Transverse colon (tissue), 4 donors: ENCODE measurements at regions not wholly inside any gene's neighbourhood (a gene's known extent, or its start where the extent isn't known, plus 50 kb on each side); places are given as distances from the start of the nearest gene placed in this dataset.
A peak's percentile ranks its signal among the peaks of the same experiment; 100 is the strongest.

Source experiments
- DNase-seq: peaks from one replicate; pipeline ENCODE4 v3.0.0-alpha.2; 2019
- H3K27ac ChIP-seq, 4 donors: fragments of 200-600 bp; sonication (generic); 2 replicates each; pipeline ENCODE4 v1.5.1; 2016 to 2018; ENCODE audit warnings: inconsistent platforms in 4 of 4
- H3K27me3 ChIP-seq: fragments of 200-600 bp; sonication (generic); 2 replicates; pipeline ENCODE4 v1.5.1; 2017; ENCODE audit warnings: inconsistent platforms
- H3K36me3 ChIP-seq, 4 donors: fragments of 200-600 bp; sonication (generic); 2 replicates each; pipeline ENCODE4 v1.5.1; 2017 to 2019; ENCODE audit warnings: inconsistent platforms in 4 of 4
- H3K4me1 ChIP-seq, 4 donors: fragments of 200-600 bp; sonication (generic); 2 replicates each; pipeline ENCODE4 v1.5.1; 2017 to 2020; ENCODE audit warnings: inconsistent platforms in 4 of 4
- H3K4me3 ChIP-seq, 4 donors: fragments of 200-600 bp; sonication (generic); 1 replicate in 1 of 4; 2 replicates in 3 of 4; pipeline versions ENCODE4 v1.5.1 to v1.6.1; 2017 to 2019; ENCODE audit warnings: inconsistent platforms in 4 of 4
- H3K9me3 ChIP-seq, 2 donors: fragments of 200-600 bp; sonication (generic); 2 replicates each; pipeline ENCODE4 v1.5.1; 2017 to 2019; ENCODE audit warnings: inconsistent platforms in 2 of 2
- CTCF ChIP-seq, 5 experiments: fragments of 200-600 bp in 3 of 5; fragments of 450-650 bp in 2 of 5; sonication (generic) in 3 of 5; IDR thresholded peaks; 1 replicate in 2 of 5; 2 replicates in 3 of 5; pipeline ENCODE4 v1.5.1; 2016 to 2017; ENCODE audit warnings: antibody characterized with exemption in 5 of 5, inconsistent platforms in 3 of 5, mild to moderate bottlenecking in 2 of 5, moderate library complexity in 1 of 5
- EP300 ChIP-seq: sonication (generic); formaldehyde crosslinking; IDR thresholded peaks from one replicate; pipeline ENCODE4 v1.6.1; 2017; ENCODE audit warnings: antibody characterized with exemption, low read depth
- POLR2A ChIP-seq: fragments of 450-650 bp; IDR thresholded peaks from one replicate; pipeline ENCODE4 v1.6.1; 2016; ENCODE audit warnings: antibody characterized with exemption, mild to moderate bottlenecking, moderate library complexity
- POLR2AphosphoS5 ChIP-seq, 3 donors: sonication (generic); formaldehyde crosslinking; IDR thresholded peaks; one replicate each; pipeline ENCODE4 v1.6.1; 2016; ENCODE audit warnings: antibody characterized with exemption in 3 of 3
- WGBS, 2 donors: methylation state at CpG; one replicate each; pipeline ENCODE4 v1.1.5; 2018; ENCODE audit warnings: low coverage in 1 of 2; 5-methylcytosine and 5-hydroxymethylcytosine counted together
- in situ Hi-C, 4 donors: fragments of 200-750 bp; cut with MboI; loops; one replicate each; pipeline versions ENCODE4 v1.15.0 to v1.15.1; 2017; ENCODE audit warnings: low sequenced_read_pairs in 3 of 4, low pct_ligation_motif_present in 1 of 4, low pct_unique_long_range_greater_than_20kb in 1 of 4
- intact Hi-C: fragments of 100-400 bp; cut with DNase I; formaldehyde crosslinking; loops from one replicate; pipeline ENCODE4 v1.15.1; 2023; ENCODE audit warnings: low total_unique reads

GRCh38 chr3:176807938-176808337 lies 389.3 kb downstream of the TBL1XR1 start:
- no peak for DNase-seq
- no peaks in the 10 kb centered on the region for H3K27me3 ChIP-seq
- no peaks in the 10 kb centered on the region for H3K4me1 ChIP-seq
- no peaks in the 10 kb centered on the region for H3K9me3 ChIP-seq
- WGBS, 2 donors = 49 to 73% methylated on average over 2 of the region's 2 CpGs
- no peak overlapping the region for H3K27ac ChIP-seq
- H3K4me3 ChIP-seq = no peak overlapping the region
- in situ Hi-C loops (no loop called here), intact Hi-C loops (no loop called here)
- H3K36me3 ChIP-seq = no peaks in the 10 kb centered on the region
- TF ChIP-seq CTCF (IDR thresholded peaks at IDR 0.05) (no peak), POLR2A (no peak)

GRCh38 chr3:176799675-176800074 lies 397.6 kb downstream of the TBL1XR1 start:
- TF ChIP-seq CTCF (IDR thresholded peaks at IDR 0.05) (no peak), EP300 (no peak), POLR2AphosphoS5 (IDR thresholded peaks at IDR 0.05) (no peak), POLR2A (no peak)
- Histone ChIP-seq H3K36me3 (no peaks in the 10 kb centered on the region), H3K27ac (peak overlapping the region in 3 of 4 donors; percentile 20 to 25 (median 22)), H3K4me3 (no peak overlapping the region), H3K9me3 (no peaks in the 10 kb centered on the region), H3K4me1 (peaks cover 0 to 14% (median 9%) of the 10 kb centered on the region in 4 donors), H3K27me3 (no peaks in the 10 kb centered on the region)
- in situ Hi-C loops (no loop called here), intact Hi-C loops (no loop called here)
- DNase-seq = no peak
- WGBS, 2 donors = 15 to 41% methylated on average over 2 of the region's 2 CpGs

GRCh38 chr3:176798680-176799079 lies 398.6 kb downstream of the TBL1XR1 start:
- Histone ChIP-seq H3K4me1 (peaks cover 0 to 14% (median 9%) of the 10 kb centered on the region in 4 donors), H3K27ac (peak overlapping the region in 1 of 4 donors; percentile 25), H3K9me3 (no peaks in the 10 kb centered on the region), H3K27me3 (no peaks in the 10 kb centered on the region), H3K36me3 (no peaks in the 10 kb centered on the region), H3K4me3 (no peak overlapping the region)
- intact Hi-C loops (no loop called here), in situ Hi-C loops (no loop called here)
- TF ChIP-seq CTCF (IDR thresholded peaks at IDR 0.05) = no peak
- no peak for TF ChIP-seq POLR2AphosphoS5 (IDR thresholded peaks at IDR 0.05)
- no peak for TF ChIP-seq EP300
- TF ChIP-seq POLR2A = no peak
- no peak for DNase-seq
- WGBS, 2 donors = 33% methylated on average over 1 of the region's 1 CpG

- Histone ChIP-seq H3K9me3 (no peaks in the 10 kb centered on the region), H3K4me3 (no peak overlapping the region), H3K27ac (no peak overlapping the region), H3K4me1 (peaks cover 0 to 14% (median 9%) of the 10 kb centered on the region in 4 donors), H3K27me3 (no peaks in the 10 kb centered on the region), H3K36me3 (no peaks in the 10 kb centered on the region)
- TF ChIP-seq POLR2AphosphoS5 (IDR thresholded peaks at IDR 0.05) (no peak), CTCF (IDR thresholded peaks at IDR 0.05) (no peak), POLR2A (no peak), EP300 (no peak)
- WGBS, 2 donors = 71 to 72% methylated on average over 2 of the region's 2 CpGs
- intact Hi-C loops (no loop called here), in situ Hi-C loops (no loop called here)
- no peak for DNase-seq
Measured at GRCh38 chr3:176796371-176796770, 400.9 kb downstream of the TBL1XR1 start.
